Fibroblast of lung (primary cell): ENCODE measurements at regions not wholly inside any gene's neighbourhood (a gene's known extent, or its start where the extent isn't known, plus 50 kb on each side); places are given as distances from the start of the nearest gene placed in this dataset.

Experiments used
- DNase-seq, 2 donors: peaks; one replicate each; pipeline versions ENCODE4 v3.0.0 to v3.0.0-alpha.2; 2010; ENCODE audit warnings: low read depth in 2 of 2
- H2AFZ ChIP-seq: 2 replicates; pipeline ENCODE4 v1.5.1; 2012; ENCODE audit warnings: low read length, control low read depth, inconsistent platforms
- H3K27ac ChIP-seq: 2 replicates; pipeline ENCODE4 v1.5.1; 2011; ENCODE audit warnings: low read length, control low read depth; ENCODE audit not compliant: insufficient read depth
- H3K27me3 ChIP-seq: 2 replicates; pipeline ENCODE4 v1.5.1; 2011; ENCODE audit warnings: mild to moderate bottlenecking, low read length; ENCODE audit not compliant: control insufficient read depth, insufficient read depth
- H3K36me3 ChIP-seq: 2 replicates; pipeline ENCODE4 v1.5.1; 2011; ENCODE audit warnings: low read length; ENCODE audit not compliant: control insufficient read depth, insufficient read depth
- H3K4me1 ChIP-seq: 2 replicates; pipeline ENCODE4 v1.5.1; 2011; ENCODE audit warnings: low read length; ENCODE audit not compliant: control insufficient read depth, insufficient read depth; ENCODE audit errors: extremely low read depth
- H3K4me2 ChIP-seq: 2 replicates; pipeline ENCODE4 v1.5.1; 2011; ENCODE audit warnings: low read length, control low read depth; ENCODE audit not compliant: insufficient read depth; ENCODE audit errors: extremely low read depth
- H3K4me3 ChIP-seq, 4 experiments: fragments of 200-600 bp in 1 of 4; sonication (generic) in 1 of 4; replicated peaks in 1 of 4; 2 replicates each; pipeline ENCODE4 v1.5.1; 2011 to 2016; ENCODE audit warnings: low read length in 4 of 4, low read depth in 3 of 4, mild to moderate bottlenecking in 3 of 4, control low read depth in 2 of 4, inconsistent platforms in 1 of 4, mixed read lengths in 1 of 4; ENCODE audit not compliant: insufficient read depth in 1 of 4; ENCODE audit errors: control extremely low read depth in 1 of 4
- H3K79me2 ChIP-seq: 2 replicates; pipeline ENCODE4 v1.5.1; 2012; ENCODE audit warnings: mild to moderate bottlenecking, low read length, inconsistent platforms; ENCODE audit not compliant: control insufficient read depth, insufficient read depth
- H3K9ac ChIP-seq: 2 replicates; pipeline ENCODE4 v1.5.1; 2011; ENCODE audit warnings: mild to moderate bottlenecking, low read length, control low read depth; ENCODE audit not compliant: insufficient read depth
- H3K9me3 ChIP-seq: 2 replicates; pipeline ENCODE4 v1.5.1; 2012; ENCODE audit warnings: low read depth, low read length; ENCODE audit not compliant: control insufficient read depth, insufficient read depth
- H4K20me1 ChIP-seq: 2 replicates; pipeline ENCODE4 v1.5.1; 2011; ENCODE audit warnings: low read length; ENCODE audit not compliant: control insufficient read depth, insufficient read depth; ENCODE audit errors: extremely low read depth
- CTCF ChIP-seq, 2 donors: IDR thresholded peaks in 1 of 2; conservative IDR thresholded peaks in 1 of 2; 1 replicate in 1 of 2; 2 replicates in 1 of 2; pipeline ENCODE4 v1.5.1; 2011 to 2012; ENCODE audit warnings: low read length in 2 of 2, control low read depth in 1 of 2, inconsistent platforms in 1 of 2, low read depth in 1 of 2, mild to moderate bottlenecking in 1 of 2
- EZH2 ChIP-seq: IDR thresholded peaks from 2 replicates; pipeline ENCODE4 v1.5.1; 2012; ENCODE audit warnings: low read length, control low read depth, mild to moderate bottlenecking; ENCODE audit errors: missing control alignments

GRCh38 chr6:11284996-11285395, 52.5 kb upstream of the NEDD9 start:
- Histone ChIP-seq H3K79me2 (no peaks in the 10 kb centered on the region), H2AFZ (no peak overlapping the region)

GRCh38 chr6:11283629-11284028, 51.2 kb upstream of the NEDD9 start:
- Histone ChIP-seq H3K27ac (no peak overlapping the region), H4K20me1 (no peaks in the 10 kb centered on the region), H3K4me3 (no peak overlapping the region), H3K79me2 (no peaks in the 10 kb centered on the region), H3K36me3 (no peaks in the 10 kb centered on the region), H3K9me3 (no peaks in the 10 kb centered on the region), H3K4me2 (no peak overlapping the region), H3K4me1 (no peaks in the 10 kb centered on the region), H3K9ac (no peak overlapping the region), H3K27me3 (no peaks in the 10 kb centered on the region), H2AFZ (no peak overlapping the region)
- TF ChIP-seq EZH2 = no peak
- no peak for TF ChIP-seq CTCF (conservative IDR thresholded peaks at IDR 0.05 in 1 of 2, IDR thresholded peaks at IDR 0.05 in 1 of 2; ENCODE audit: low read depth in 1 of 2, low read length in 2 of 2)
- no peak for DNase-seq

More at GRCh38 chr6:11284996-11285395, 52.5 kb upstream of the NEDD9 start:
- no peak overlapping the region for H3K9ac ChIP-seq
- H3K36me3 ChIP-seq = no peaks in the 10 kb centered on the region
- no peaks in the 10 kb centered on the region for H3K4me1 ChIP-seq
- TF ChIP-seq EZH2 (no peak), CTCF (conservative IDR thresholded peaks at IDR 0.05 in 1 of 2, IDR thresholded peaks at IDR 0.05 in 1 of 2; ENCODE audit: low read depth in 1 of 2, low read length in 2 of 2) (no peak)
- H3K27ac ChIP-seq = no peak overlapping the region
- H4K20me1 ChIP-seq = no peaks in the 10 kb centered on the region
- no peak overlapping the region for H3K4me2 ChIP-seq
- H3K27me3 ChIP-seq = no peaks in the 10 kb centered on the region
- no peaks in the 10 kb centered on the region for H3K9me3 ChIP-seq
- DNase-seq = no peak
- H3K4me3 ChIP-seq = no peak overlapping the region

- H4K20me1 ChIP-seq = no peaks in the 10 kb centered on the region
- no peak overlapping the region for H3K27ac ChIP-seq
- H3K9ac ChIP-seq = no peak overlapping the region
- no peaks in the 10 kb centered on the region for H3K36me3 ChIP-seq
- H3K4me2 ChIP-seq = no peak overlapping the region
- TF ChIP-seq EZH2 (no peak), CTCF (conservative IDR thresholded peaks at IDR 0.05 in 1 of 2, IDR thresholded peaks at IDR 0.05 in 1 of 2; ENCODE audit: low read depth in 1 of 2, low read length in 2 of 2) (no peak)
- no peaks in the 10 kb centered on the region for H3K9me3 ChIP-seq
- no peaks in the 10 kb centered on the region for H3K27me3 ChIP-seq
- H3K4me3 ChIP-seq = no peak overlapping the region
- no peak overlapping the region for H2AFZ ChIP-seq
- peaks cover 2% of the 10 kb centered on the region for H3K4me1 ChIP-seq
- no peak for DNase-seq
- no peaks in the 10 kb centered on the region for H3K79me2 ChIP-seq
These were observed 50.4 kb upstream of the NEDD9 start for GRCh38 chr6:11282875-11283274.
